ENCODE measurements at regions not wholly inside any gene's neighbourhood (a gene's known extent, or its start where the extent isn't known, plus 50 kb on each side); places are given as distances from the start of the nearest gene placed in this dataset.

- TF ChIP-seq YY1 (IDR thresholded peaks at IDR 0.05; ENCODE audit: insufficient read depth, insufficient read length) (no peak), ZNF274 (IDR thresholded peaks at IDR 0.05; ENCODE audit: low read depth, low read length) (no peak), SUZ12 (IDR thresholded peaks at IDR 0.05; ENCODE audit: extremely low read depth, insufficient read depth, insufficient read length) (no peak)
These were observed 222.8 kb downstream of the FAM43A start for GRCh38 chr3:194908496-194908895.

Measured in NT2/D1 (cell line).